GM19240 (cell line): ENCODE measurements at regions not wholly inside any gene's neighbourhood (a gene's known extent, or its start where the extent isn't known, plus 50 kb on each side); places are given as distances from the start of the nearest gene placed in this dataset.

Source experiments
- DNase-seq: peaks from one replicate; pipeline ENCODE4 v3.0.0; 2011; ENCODE audit warnings: low spot score; ENCODE audit not compliant: insufficient read length

DNA sequence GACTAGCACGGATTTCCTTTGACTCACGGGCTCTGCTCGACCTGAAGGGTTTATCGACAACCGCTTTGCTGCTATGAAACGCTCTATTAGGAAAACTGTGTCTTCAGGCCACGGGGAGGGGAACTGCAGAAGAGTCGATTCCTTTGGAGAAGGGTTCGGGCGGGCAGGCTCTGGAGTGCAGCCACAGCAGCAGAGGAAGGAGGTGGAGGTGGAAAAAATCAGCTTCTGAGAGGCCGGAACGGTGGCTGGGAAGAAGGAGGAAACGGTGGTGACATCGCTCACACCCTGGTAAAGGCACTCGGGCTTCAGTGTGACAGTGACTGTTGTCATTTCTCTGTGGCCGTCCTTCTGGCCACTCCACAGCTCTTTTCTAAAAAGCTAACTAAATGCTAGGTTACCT is 64.6 kb upstream of the MGMT start:
- DNase-seq, result no peak

DNA sequence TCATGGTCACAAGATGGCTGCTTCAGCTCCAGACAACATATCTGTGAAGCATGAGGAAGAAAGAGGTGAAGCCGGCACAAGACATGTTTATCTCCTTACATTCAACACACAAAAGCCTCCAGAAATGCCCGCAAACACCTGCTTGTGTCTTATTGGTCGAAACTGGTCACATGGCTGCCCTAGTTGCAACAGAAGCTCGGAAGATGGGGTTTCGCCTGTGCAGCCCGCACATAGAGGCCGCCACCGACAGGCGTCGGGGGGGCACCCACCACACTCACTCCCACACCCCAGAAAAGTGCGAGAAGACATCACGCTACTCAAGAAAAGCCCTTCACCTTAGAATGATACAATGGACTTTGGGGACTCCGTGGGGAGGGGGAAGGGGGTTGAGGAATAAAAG is 63.0 kb upstream of the MGMT start:
- DNase-seq, result no peak

DNA sequence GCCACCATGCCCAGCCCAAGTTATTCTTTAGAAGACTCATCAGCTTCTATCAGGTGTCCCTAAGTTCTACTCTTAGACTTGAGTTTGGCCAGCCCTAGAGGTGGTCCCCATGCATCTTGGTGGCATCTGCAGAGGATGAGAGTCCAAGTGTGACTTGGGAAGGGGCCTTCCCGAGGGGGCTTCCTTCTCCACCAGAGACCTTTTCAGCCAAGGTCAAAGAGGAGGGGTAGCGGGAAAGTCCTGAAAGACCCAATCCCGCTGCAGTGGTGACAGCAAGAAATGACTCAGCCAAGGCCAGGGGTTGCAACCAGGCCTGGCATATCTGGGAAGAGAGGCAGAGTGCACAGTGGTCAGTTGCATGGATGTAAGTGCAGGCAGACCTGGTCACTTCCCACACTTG is 61.7 kb upstream of the MGMT start:
- no peak for DNase-seq

DNA sequence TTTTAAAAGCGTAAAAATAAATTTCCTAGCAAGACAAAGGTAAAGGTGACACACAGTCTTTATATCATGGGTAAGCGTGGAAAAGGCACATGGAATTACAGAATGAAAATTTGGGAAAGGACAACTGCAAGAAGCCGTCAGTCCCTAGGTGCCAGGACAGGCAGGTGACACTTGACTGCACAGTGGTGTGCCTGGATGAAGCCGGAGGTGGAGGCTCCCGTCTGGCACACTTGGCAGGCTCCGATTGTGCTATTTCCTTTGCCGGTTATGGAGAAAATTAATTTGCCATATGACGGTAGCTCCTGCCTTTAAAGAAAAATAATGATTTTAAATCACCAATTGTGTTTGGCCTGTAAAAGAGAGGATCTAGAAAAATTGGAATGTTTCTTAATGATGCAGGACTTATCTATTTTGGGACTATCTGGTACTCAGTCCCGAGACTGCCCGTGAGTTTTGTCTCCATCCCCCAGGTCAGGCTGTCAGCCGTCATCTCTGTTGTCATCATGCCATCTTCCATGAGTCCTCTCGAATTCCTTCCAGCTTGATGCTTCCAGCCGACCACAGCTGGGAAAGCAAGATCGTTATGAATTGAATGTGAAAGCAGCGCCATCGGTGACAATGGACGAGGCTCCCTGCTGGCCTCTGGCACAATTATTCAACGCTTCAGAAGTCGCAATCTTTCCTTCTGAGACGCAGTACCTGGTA is 56.2 kb upstream of the MGMT start:
- no peak for DNase-seq

DNA sequence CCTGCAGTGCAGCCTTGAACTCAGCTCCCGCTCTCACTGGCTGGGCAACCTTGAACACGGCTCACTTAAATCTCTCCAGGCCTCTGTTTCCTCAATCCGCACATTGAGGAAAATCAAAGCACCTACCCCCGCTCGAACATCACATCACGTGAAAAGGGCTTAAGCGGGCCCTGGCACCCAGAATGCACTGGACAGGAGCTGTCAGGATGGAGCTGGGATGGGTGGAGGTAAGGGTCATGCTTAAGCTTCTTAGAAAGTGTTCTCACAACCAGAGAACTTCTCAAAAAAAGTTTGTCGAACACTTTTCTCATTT is 55.7 kb upstream of the MGMT start:
- DNase-seq, result no peak

DNA sequence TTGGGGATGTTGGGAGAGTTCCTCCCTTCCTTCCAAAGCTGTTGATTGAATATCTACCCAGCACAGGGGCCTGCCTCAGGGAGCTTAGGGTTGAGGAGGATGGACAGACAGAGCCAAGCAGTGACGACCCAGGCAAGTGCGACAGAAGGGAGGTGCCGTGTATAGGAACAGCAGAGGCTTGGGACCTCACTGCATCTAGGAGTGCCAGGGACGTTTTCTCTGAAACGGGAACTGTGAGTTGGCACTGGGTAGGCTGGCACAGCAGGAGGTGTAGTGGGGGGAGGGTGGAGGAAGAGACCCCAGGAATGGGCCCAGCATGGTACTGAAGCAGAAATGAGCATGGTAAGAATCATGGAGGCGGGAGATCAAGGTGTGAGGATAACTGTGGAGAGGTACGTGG is 55.3 kb upstream of the MGMT start:
- DNase-seq, result no peak

DNA sequence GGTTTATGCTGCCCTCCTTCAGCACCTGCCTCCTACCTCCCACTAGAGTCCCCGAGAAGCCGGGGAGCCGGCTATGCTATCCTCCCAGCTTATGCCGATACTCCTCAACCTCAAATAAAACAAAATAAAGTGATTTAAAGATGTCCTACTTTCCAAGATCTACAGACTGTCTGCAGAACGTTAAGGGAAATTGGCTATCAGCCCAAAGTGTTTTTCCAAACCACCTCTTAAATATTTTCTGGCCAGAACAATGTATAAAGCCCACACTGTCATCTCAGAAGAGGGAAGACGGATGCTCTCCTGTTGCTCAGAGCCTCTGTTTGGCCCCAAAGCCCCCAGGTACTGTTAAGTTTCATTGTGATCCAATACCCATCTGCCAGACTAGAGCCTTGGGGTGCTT is 54.0 kb upstream of the MGMT start:
- DNase-seq, result no peak

DNA sequence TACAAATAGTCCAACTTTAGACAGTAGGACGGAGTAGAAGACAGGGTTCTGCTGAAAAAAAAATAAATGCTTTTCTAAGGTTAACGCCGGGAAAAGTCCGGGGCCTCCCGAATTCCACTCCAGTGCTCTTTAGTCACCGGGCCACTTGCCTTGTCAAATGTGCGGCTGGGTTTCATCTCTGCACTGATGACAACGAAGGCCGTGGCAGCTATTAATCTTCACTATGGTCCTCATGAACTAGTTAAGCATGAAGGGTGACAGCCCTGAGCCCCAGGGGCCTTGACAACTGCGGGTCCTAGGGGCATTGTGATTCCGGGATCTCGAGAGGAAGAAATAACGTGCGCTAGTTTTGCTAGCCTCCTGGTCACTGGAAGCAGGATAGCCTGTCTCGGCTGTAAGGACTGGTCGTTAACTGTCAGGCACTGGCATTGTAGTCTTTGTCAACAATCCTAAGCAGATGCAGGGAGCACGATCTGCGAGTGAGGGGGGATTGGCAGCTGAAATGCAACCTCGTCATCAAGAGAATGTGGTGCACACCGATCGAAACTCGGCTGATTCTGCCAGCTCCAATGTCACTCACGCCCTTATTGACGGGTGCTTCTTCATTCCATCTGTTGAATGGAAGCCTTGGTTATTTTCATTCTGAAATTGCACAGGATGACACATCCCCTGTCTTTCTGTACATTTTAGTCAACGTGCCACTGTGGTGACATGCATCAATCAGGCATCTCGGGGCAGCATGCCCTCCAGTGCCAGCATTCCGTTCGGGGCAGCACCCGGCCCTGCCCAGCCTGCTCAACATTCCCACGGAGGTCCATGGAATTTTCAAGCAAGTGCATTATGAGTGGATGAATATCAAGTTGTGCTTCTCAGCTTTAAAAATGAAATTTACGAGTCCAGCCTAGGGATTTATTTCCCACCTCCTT is 51.6 kb upstream of the MGMT start:
- no peak for DNase-seq

DNA sequence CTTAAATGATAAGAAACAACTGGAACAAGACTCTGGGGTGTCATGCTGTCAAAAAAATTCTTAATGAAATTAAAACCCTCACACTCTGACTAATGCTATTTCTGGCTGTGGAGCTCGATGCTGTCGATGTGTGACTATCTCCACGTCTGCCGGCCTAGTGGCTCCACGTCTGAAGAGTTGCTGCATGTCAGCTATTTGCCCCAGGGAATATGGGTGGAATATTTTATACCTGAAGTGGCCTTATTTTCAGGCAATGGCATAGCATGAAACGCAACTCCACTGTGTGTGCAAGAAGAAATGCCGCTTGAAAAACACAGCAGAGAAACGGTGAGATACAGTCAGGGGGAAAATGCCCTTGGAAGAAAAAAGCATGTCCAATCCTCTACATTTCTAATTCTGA is 50.9 kb upstream of the MGMT start:
- no peak for DNase-seq

DNA sequence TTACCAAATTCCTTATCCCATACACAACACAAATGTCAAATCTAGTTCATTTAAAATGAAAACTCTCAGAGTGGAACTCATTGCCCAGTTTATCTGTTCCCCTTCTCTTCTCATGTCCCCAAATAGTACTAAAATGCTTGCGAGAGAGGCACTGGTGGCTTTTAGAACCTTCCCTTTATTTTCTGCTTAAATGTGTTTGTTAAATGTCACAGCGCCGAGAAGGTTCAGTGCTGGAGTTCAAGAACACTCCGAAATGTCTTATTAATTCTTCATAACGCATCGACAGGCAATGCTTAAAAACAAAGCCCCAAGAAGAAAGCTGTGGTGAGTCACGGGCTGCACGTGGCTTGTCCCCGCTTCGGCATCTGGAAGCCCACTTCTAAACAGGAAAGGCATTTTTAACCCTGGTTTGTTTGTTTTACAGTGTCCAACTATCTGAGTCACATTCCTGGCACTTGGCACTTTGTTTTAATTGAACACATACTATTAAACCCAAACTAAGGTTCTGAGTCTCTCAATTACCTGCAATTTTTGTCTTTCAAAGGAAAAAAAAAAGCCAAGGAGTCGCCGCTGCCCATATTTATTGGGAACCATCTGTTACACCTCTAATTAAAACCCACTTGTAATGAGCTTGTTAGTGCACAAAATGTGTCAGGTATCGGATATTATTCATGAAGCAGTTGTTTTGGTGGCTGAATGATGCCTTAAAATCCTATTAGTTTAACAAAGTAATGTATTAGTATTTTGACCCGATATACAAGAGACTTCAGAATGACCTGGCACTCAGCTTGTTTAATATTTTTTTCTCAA is 49.9 kb upstream of the MGMT start:
- DNase-seq, result no peak
